IMR-90 (cell line): ENCODE measurements at regions not wholly inside any gene's neighbourhood (a gene's known extent, or its start where the extent isn't known, plus 50 kb on each side); places are given as distances from the start of the nearest gene placed in this dataset.

Experiments
- ATAC-seq: fragments of 200-7000 bp; cut with Tn5 transposase; 2 replicates; pipeline ENCODE4 v1.9.1; 2020; ENCODE audit warnings: low read depth, mild to moderate bottlenecking, moderate library complexity
- BruUV-seq: library from RNA; stranded (reverse); fragments of 400-500 nt; replicated peaks from 2 replicates; lab custom pipeline; 2021; lab: Mats Ljungman, UMichigan
- CTCF ChIA-PET: fragments of 300-600 bp; formaldehyde crosslinking; extraction: SDS; loops from one replicate; lab custom pipeline; 2021; ENCODE audit warnings: antibody characterized with exemption; lab: Yijun Ruan, JAX
- POLR2A ChIA-PET: fragments of 300-600 bp; sonication (Branson Sonifier 250); formaldehyde crosslinking; loops from one replicate; lab custom pipeline; 2022; ENCODE audit warnings: antibody characterized with exemption; ENCODE audit not compliant: unreplicated experiment; lab: Charles Lee
- DNase-seq: peaks from one replicate; pipeline ENCODE4 v3.0.0; 2013
- H2AFZ ChIP-seq: replicated peaks from 2 replicates; pipeline ENCODE3; 2013; ENCODE audit warnings: low read length, mild to moderate bottlenecking; ENCODE audit not compliant: poor library complexity
- H2AK5ac ChIP-seq: 2 replicates; pipeline ENCODE4 v1.6.1; 2013; ENCODE audit warnings: low read depth, low read length, inconsistent platforms
- H2AK9ac ChIP-seq: replicated peaks from 2 replicates; pipeline ENCODE3; 2013; ENCODE audit warnings: mild to moderate bottlenecking, low read depth, low read length, moderate library complexity; ENCODE audit not compliant: poor library complexity
- H2BK120ac ChIP-seq: 2 replicates; pipeline ENCODE4 v1.6.1; 2013; ENCODE audit warnings: low read depth, low read length, inconsistent platforms
- H2BK15ac ChIP-seq: 3 replicates; pipeline ENCODE4 v1.6.1; 2013; ENCODE audit warnings: low read depth, low read length, inconsistent platforms
- H2BK20ac ChIP-seq: 2 replicates; pipeline ENCODE4 v1.6.1; 2013; ENCODE audit warnings: low read depth, mild to moderate bottlenecking, inconsistent platforms, low read length, moderate library complexity
- H2BK5ac ChIP-seq: 2 replicates; pipeline ENCODE4 v1.6.1; 2013; ENCODE audit warnings: mild to moderate bottlenecking, low read depth, low read length, inconsistent platforms; ENCODE audit not compliant: poor library complexity, severe bottlenecking
- H3K14ac ChIP-seq: replicated peaks from 2 replicates; pipeline ENCODE4 v1.6.1; 2013; ENCODE audit warnings: low read depth, low read length, inconsistent platforms
- H3K18ac ChIP-seq: 2 replicates; pipeline ENCODE4 v1.6.1; 2013; ENCODE audit warnings: low read depth, low read length, control low read depth
- H3K23ac ChIP-seq: 2 replicates; pipeline ENCODE4 v1.6.1; 2013; ENCODE audit warnings: low read depth, low read length, inconsistent platforms
- H3K27ac ChIP-seq: 2 replicates; pipeline ENCODE4 v1.5.1; 2013; ENCODE audit warnings: mild to moderate bottlenecking, control low read depth, low read length; ENCODE audit not compliant: insufficient read depth
- H3K27me3 ChIP-seq: 2 replicates; pipeline ENCODE4 v1.6.1; 2013; ENCODE audit warnings: low read length; ENCODE audit not compliant: control insufficient read depth, insufficient read depth
- H3K36me3 ChIP-seq: 2 replicates; pipeline ENCODE4 v1.6.1; 2013; ENCODE audit warnings: low read length, mixed read lengths; ENCODE audit not compliant: control insufficient read depth, insufficient read depth
- H3K4ac ChIP-seq: 2 replicates; pipeline ENCODE4 v1.6.1; 2013; ENCODE audit warnings: low read depth, low read length, inconsistent platforms
- H3K4me1 ChIP-seq: 2 replicates; pipeline ENCODE4 v1.6.1; 2013; ENCODE audit warnings: low read length, mixed read lengths; ENCODE audit not compliant: control insufficient read depth, insufficient read depth
- H3K4me2 ChIP-seq: 2 replicates; pipeline ENCODE4 v1.6.1; 2013; ENCODE audit warnings: low read depth, mild to moderate bottlenecking, control low read depth, low read length, moderate library complexity
- H3K4me3 ChIP-seq: 2 replicates; pipeline ENCODE4 v1.5.1; 2013; ENCODE audit warnings: low read depth, mild to moderate bottlenecking, control low read depth, low read length, moderate library complexity; ENCODE audit not compliant: insufficient read depth
- H3K56ac ChIP-seq: 2 replicates; pipeline ENCODE4 v1.6.1; 2013; ENCODE audit warnings: low read length, inconsistent platforms; ENCODE audit not compliant: insufficient read depth; ENCODE audit errors: extremely low read depth
- H3K79me1 ChIP-seq, 2 experiments: 2 replicates each; pipeline ENCODE4 v1.6.1; 2013; ENCODE audit warnings: low read length in 2 of 2, inconsistent platforms in 1 of 2, low read depth in 1 of 2
- H3K9ac ChIP-seq: 2 replicates; pipeline ENCODE4 v1.6.1; 2013; ENCODE audit warnings: low read depth, low read length, control low read depth
- H3K9me1 ChIP-seq: 2 replicates; pipeline ENCODE4 v1.6.1; 2013; ENCODE audit warnings: low read length, inconsistent platforms; ENCODE audit not compliant: insufficient read depth
- H3K9me3 ChIP-seq: 2 replicates; pipeline ENCODE4 v1.6.1; 2013; ENCODE audit warnings: low read length; ENCODE audit not compliant: control insufficient read depth, insufficient read depth
- H4K20me1 ChIP-seq: 2 replicates; pipeline ENCODE4 v1.6.1; 2013; ENCODE audit warnings: low read length, inconsistent platforms; ENCODE audit not compliant: insufficient read depth
- H4K5ac ChIP-seq: 2 replicates; pipeline ENCODE4 v1.6.1; 2013; ENCODE audit warnings: mild to moderate bottlenecking, low read depth, low read length, control low read depth
- H4K8ac ChIP-seq, 2 experiments: 2 replicates each; pipeline ENCODE4 v1.6.1; 2013; ENCODE audit warnings: low read depth in 2 of 2, low read length in 2 of 2, control low read depth in 1 of 2, inconsistent platforms in 1 of 2
- H4K91ac ChIP-seq: 2 replicates; pipeline ENCODE4 v1.6.1; 2013; ENCODE audit warnings: low read depth, low read length, inconsistent platforms; ENCODE audit not compliant: insufficient read depth
- BHLHE40 ChIP-seq: fragments of 150-350 bp; IDR thresholded peaks from 2 replicates; pipeline ENCODE4 v1.6.1; 2016; ENCODE audit warnings: mild to moderate bottlenecking, low read depth, low read length
- CEBPB ChIP-seq: IDR thresholded peaks from 2 replicates; pipeline ENCODE4 v1.6.1; 2012; ENCODE audit warnings: low read depth, low read length, improper control_type of control experiment
- FOS ChIP-seq: fragments of 150-350 bp; IDR thresholded peaks from 2 replicates; pipeline ENCODE4 v1.6.1; 2016; ENCODE audit warnings: low read depth, low read length
- MAZ ChIP-seq: IDR thresholded peaks from 2 replicates; pipeline ENCODE4 v1.6.1; 2012; ENCODE audit warnings: low read depth, mild to moderate bottlenecking, low read length, improper control_type of control experiment, moderate library complexity, borderline replicate concordance
- MXI1 ChIP-seq: IDR thresholded peaks from 2 replicates; pipeline ENCODE4 v1.6.1; 2012; ENCODE audit warnings: low read depth, mild to moderate bottlenecking, low read length, moderate library complexity, borderline replicate concordance
- NFE2L2 ChIP-seq: fragments of 150-350 bp; IDR thresholded peaks from 2 replicates; pipeline ENCODE4 v1.6.1; 2016; ENCODE audit warnings: low read depth, mild to moderate bottlenecking, low read length
- POLR2A ChIP-seq: IDR thresholded peaks from 2 replicates; pipeline ENCODE4 v1.6.1; 2012; ENCODE audit warnings: mild to moderate bottlenecking, low read depth, low read length
- RFX5 ChIP-seq: IDR thresholded peaks from 2 replicates; pipeline ENCODE4 v1.8.0; 2012; ENCODE audit warnings: low read depth, mild to moderate bottlenecking, low read length, moderate library complexity
- WGBS, 2 experiments: methylation state at CpG; one replicate each; pipeline versions ENCODE4 v1.1.5 to v1.1.7; 2013; ENCODE audit warnings: missing lambda C conversion rate in 2 of 2; ENCODE audit not compliant: insufficient read length in 1 of 2; ENCODE audit errors: extremely low coverage in 2 of 2; 5-methylcytosine and 5-hydroxymethylcytosine counted together
- dilution Hi-C: fragments of 300-500 bp; cut with HindIII; formaldehyde crosslinking; loops from one replicate; pipeline ENCODE4 v1.14.3; 2018; ENCODE audit warnings: low sequenced_read_pairs; ENCODE audit not compliant: unreplicated experiment
- in situ Hi-C: fragments of 300-500 bp; cut with MboI; formaldehyde crosslinking; loops from 3 replicates; pipeline ENCODE4 v1.14.3; 2019; ENCODE audit warnings: low sequenced_read_pairs, inconsistent platforms, mixed read lengths
- intact Hi-C: fragments of 100-400 bp; cut with micrococcal nuclease; formaldehyde crosslinking; loops from 2 replicates; pipeline ENCODE4 v1.10.0; 2022
- TF ChIP-seq, protein P1 (sequence below): fragments of 150-350 bp; IDR thresholded peaks from 2 replicates; pipeline ENCODE4 v1.6.1; 2016; ENCODE audit warnings: low read depth, mild to moderate bottlenecking, low read length, moderate library complexity, borderline replicate concordance
- TF ChIP-seq, protein P2 (sequence below): conservative IDR thresholded peaks from 2 replicates; pipeline ENCODE4 v1.5.1; 2012; ENCODE audit warnings: mild to moderate bottlenecking, low read depth, low read length, improper control_type of control experiment

DNA sequence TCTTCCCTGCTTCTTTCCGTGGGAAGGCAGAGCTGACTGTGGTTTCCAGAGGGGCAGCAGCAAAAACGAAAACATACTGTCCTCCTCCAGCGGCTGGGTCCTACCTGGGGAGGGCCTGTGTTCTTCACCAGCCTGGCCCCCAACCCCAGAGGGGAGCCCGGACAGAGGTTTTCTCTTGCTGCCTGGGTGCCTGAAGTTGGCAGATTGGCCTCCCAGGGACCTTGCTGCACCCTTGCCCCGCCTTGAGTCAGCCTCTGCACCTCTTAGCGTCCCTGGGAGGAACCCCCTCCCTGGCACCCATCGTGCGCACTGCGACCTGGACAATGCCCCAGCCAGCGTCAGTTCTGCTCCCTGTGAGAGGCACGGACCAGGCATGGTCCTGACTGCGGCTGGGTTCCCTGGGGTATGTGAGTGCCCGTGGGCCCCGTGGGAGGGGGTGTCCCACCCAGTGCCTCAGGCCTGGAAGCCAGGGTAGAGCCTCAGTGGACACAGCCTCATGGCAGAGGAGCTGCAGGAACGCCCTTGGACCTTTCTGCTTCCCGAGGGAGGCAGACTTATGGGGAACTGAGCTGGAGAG, 56.8 kb upstream of the PRR23E start:
- Histone ChIP-seq H4K5ac (no peak overlapping the region), H2AFZ (no peak overlapping the region), H2AK9ac (no peak overlapping the region), H3K9ac (no peak overlapping the region), H3K56ac (no peak overlapping the region), H4K91ac (no peak overlapping the region), H2BK20ac (no peak overlapping the region), H3K4ac (no peak overlapping the region), H3K4me2 (no peak overlapping the region), H3K4me3 (no peak overlapping the region), H3K79me1 (no peaks in the 10 kb centered on the region), H3K14ac (no peak overlapping the region), H2BK120ac (no peak overlapping the region), H4K20me1 (no peaks in the 10 kb centered on the region), H4K8ac (no peak overlapping the region), H3K9me1 (no peaks in the 10 kb centered on the region), H2BK15ac (no peak overlapping the region), H2BK5ac (no peak overlapping the region), H3K36me3 (no peaks in the 10 kb centered on the region), H2AK5ac (no peak overlapping the region), H3K18ac (no peak overlapping the region), H3K4me1 (no peaks in the 10 kb centered on the region), H3K27me3 (peaks cover 56% of the 10 kb centered on the region), H3K23ac (no peak overlapping the region), H3K27ac (no peak overlapping the region), H3K9me3 (no peaks in the 10 kb centered on the region)
- no TSS peak for BruUV-seq
- ChIA-PET CTCF (no interaction called here), POLR2A (interaction anchor here (0.6 kb wide), 1 partner anchor 593 kb away, joined by 5 read pairs; no protein-coding TSS in a partner anchor)
- TF ChIP-seq, protein P1, sequence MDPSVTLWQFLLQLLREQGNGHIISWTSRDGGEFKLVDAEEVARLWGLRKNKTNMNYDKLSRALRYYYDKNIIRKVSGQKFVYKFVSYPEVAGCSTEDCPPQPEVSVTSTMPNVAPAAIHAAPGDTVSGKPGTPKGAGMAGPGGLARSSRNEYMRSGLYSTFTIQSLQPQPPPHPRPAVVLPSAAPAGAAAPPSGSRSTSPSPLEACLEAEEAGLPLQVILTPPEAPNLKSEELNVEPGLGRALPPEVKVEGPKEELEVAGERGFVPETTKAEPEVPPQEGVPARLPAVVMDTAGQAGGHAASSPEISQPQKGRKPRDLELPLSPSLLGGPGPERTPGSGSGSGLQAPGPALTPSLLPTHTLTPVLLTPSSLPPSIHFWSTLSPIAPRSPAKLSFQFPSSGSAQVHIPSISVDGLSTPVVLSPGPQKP, result no peak
- TF ChIP-seq CEBPB (no peak), FOS (no peak), RFX5 (no peak), BHLHE40 (no peak), NFE2L2 (no peak), MAZ (no peak), POLR2A (no peak), MXI1 (no peak)
- TF ChIP-seq, protein P2, sequence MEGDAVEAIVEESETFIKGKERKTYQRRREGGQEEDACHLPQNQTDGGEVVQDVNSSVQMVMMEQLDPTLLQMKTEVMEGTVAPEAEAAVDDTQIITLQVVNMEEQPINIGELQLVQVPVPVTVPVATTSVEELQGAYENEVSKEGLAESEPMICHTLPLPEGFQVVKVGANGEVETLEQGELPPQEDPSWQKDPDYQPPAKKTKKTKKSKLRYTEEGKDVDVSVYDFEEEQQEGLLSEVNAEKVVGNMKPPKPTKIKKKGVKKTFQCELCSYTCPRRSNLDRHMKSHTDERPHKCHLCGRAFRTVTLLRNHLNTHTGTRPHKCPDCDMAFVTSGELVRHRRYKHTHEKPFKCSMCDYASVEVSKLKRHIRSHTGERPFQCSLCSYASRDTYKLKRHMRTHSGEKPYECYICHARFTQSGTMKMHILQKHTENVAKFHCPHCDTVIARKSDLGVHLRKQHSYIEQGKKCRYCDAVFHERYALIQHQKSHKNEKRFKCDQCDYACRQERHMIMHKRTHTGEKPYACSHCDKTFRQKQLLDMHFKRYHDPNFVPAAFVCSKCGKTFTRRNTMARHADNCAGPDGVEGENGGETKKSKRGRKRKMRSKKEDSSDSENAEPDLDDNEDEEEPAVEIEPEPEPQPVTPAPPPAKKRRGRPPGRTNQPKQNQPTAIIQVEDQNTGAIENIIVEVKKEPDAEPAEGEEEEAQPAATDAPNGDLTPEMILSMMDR, result no peak
- dilution Hi-C loops, result no loop called here
- DNase-seq, result no peak
- ATAC-seq, result no peak
- intact Hi-C loops, result no loop called here
- WGBS, 2 experiments, result 48% methylated on average over 2 of the region's 16 CpGs; no CpG with 5 or more reads in 1 of the 2 experiments
- in situ Hi-C loops, result no loop called here
